Central memory CD8-positive, alpha-beta T cell (primary cell): ENCODE measurements at regions not wholly inside any gene's neighbourhood (a gene's known extent, or its start where the extent isn't known, plus 50 kb on each side); places are given as distances from the start of the nearest gene placed in this dataset.
"Not testable (repeated sequence)": the region's sequence is repeated elsewhere in the genome, so short reads cannot be mapped to it uniquely, and the experiment has no call there.

ENCODE experiments used
- ATAC-seq: fragments of 150-1000 bp; cut with Tn5 transposase; replicated peaks from 2 replicates; pipeline ENCODE4 v1.10.0; 2022; ENCODE audit warnings: mild to moderate bottlenecking, moderate FRiP score, moderate number of reproducible peaks; ENCODE audit not compliant: poor library complexity, severe bottlenecking; ENCODE audit errors: extremely low read depth
- DNase-seq, 2 donors: peaks; one replicate each; pipeline ENCODE4 v3.0.0; 2021; ENCODE audit warnings: low spot score in 2 of 2
- H3K27ac Mint-ChIP-seq: one replicate; pipeline ENCODE4 v1.8.0; 2022; ENCODE audit warnings: low read depth, mild to moderate bottlenecking, moderate library complexity, mixed read lengths
- H3K27me3 Mint-ChIP-seq: one replicate; pipeline ENCODE4 v1.8.0; 2022; ENCODE audit warnings: mixed read lengths
- H3K36me3 Mint-ChIP-seq: one replicate; pipeline ENCODE4 v1.8.0; 2022; ENCODE audit warnings: mild to moderate bottlenecking, moderate library complexity, mixed read lengths; ENCODE audit not compliant: insufficient read depth
- H3K4me1 Mint-ChIP-seq: one replicate; pipeline ENCODE4 v1.8.0; 2022; ENCODE audit warnings: mixed read lengths
- H3K4me3 Mint-ChIP-seq: one replicate; pipeline ENCODE4 v1.8.0; 2022; ENCODE audit warnings: mild to moderate bottlenecking, moderate library complexity, mixed read lengths
- H3K9me3 Mint-ChIP-seq: one replicate; pipeline ENCODE4 v1.8.0; 2022; ENCODE audit warnings: mixed read lengths

DNA sequence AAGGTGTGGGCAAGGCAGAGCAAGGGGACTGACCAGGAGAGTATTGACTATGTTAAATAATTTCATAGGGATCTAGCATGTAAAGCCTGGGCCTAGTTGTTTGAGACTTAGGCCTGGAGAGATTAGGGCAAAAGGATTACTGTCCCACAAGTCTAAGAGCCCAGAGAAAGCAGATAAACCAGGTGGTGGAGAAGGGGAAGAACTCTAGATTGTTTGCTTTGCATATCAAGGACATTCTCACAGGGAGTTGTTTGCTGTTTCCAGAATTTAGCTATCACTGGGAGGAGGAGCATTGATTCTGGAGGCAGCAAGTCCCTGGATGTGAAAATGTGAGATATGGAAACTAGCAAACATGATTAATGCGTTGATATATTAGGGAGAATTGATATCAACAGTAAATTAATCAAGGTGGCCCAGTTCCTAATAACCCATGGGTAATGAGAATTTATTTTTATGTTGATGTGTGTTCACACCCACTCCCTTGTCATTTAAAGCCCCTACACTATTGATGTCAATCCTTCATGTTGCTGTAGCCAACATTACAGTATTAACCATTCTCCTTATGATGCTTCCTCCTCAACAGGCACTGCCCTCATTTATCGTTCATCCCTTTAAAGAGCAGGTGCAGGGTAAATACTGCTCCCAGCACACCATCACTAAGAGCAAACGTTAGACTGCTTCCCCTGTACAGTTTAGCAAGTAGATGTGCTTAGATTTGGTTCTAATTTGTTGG lies 1666.7 kb upstream of the FLRT2 start:
- Mint-ChIP-seq H3K27me3 (no peaks in the 10 kb centered on the region), H3K4me1 (no peaks in the 10 kb centered on the region), H3K36me3 (no peaks in the 10 kb centered on the region), H3K4me3 (no peak overlapping the region), H3K27ac (no peak overlapping the region), H3K9me3 (peaks cover 10% of the 10 kb centered on the region)
- DNase-seq = no peak
- ATAC-seq = no peak

- no peak for ATAC-seq
- Mint-ChIP-seq H3K9me3 (peaks cover 6% of the 10 kb centered on the region), H3K27ac (no peak overlapping the region), H3K36me3 (no peaks in the 10 kb centered on the region), H3K4me1 (no peaks in the 10 kb centered on the region), H3K4me3 (no peak overlapping the region), H3K27me3 (no peaks in the 10 kb centered on the region)
- no peak for DNase-seq
Measured at GRCh38 chr14:83864106-83864505, 1665.8 kb upstream of the FLRT2 start.

DNA sequence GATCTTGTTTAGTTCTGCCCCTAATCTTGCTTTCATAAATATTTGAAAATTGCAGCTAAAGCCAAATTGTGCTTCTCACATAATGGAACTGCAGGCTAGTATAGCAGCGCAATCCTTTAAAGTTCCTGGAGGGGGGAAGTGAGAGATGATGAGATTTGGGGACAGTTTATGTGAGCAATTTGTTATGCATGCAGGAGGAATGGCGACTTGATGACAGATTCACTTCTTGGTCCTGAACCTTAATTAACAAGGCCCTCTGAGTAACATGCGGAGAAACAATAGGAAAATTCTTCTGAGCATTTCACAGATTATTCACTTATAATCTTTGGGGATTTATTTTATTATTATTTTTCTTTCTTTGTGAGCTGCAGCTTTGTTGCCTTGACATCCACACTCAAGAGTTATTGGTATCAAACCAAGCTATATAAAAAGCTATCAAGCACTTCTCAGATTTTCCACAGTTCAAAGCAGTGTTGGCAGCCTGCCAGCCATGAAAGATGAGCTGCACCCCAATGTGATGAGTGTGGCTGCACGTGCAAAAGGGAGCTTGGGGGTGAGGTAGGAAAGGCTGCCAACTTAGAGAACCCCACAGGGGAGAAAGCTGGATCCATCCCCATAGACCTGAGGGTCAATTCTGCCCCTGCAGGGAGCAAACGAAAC lies 1662.2 kb upstream of the FLRT2 start:
- Mint-ChIP-seq H3K27me3 (no peaks in the 10 kb centered on the region), H3K9me3 (peaks cover 4% of the 10 kb centered on the region), H3K4me3 (no peak overlapping the region), H3K27ac (no peak overlapping the region), H3K36me3 (no peaks in the 10 kb centered on the region), H3K4me1 (no peaks in the 10 kb centered on the region)
- DNase-seq (no peak), ATAC-seq (no peak)

- Mint-ChIP-seq H3K36me3 (no peaks in the 10 kb centered on the region), H3K27me3 (no peaks in the 10 kb centered on the region), H3K4me1 (no peaks in the 10 kb centered on the region), H3K27ac (no peak overlapping the region), H3K9me3 (peaks cover 9% of the 10 kb centered on the region), H3K4me3 (no peak overlapping the region)
- ATAC-seq = no peak
- DNase-seq = no peak
Measured at GRCh38 chr14:83870546-83871270, 1659.2 kb upstream of the FLRT2 start.

DNA sequence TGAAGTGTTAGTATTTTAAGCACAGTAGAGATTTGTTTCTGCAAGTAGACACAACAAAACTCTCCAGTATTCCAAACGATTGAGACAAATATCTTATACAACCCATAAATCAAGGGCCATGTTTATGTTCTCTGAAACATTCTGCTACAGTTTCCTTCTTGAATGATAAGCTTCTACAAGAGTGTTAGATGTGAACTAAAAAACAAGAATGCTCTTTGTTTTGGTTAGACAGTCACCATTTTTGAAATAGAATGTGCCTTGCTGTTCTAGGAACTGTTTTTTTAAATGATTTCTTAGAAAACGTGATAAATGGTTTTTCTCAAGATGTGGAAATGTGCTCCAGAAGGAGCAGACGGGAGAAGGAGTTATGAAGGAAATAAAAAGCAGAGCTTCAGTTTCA lies 1656.3 kb upstream of the FLRT2 start:
- peaks cover 22% of the 10 kb centered on the region for H3K9me3 Mint-ChIP-seq
- H3K36me3 Mint-ChIP-seq = no peaks in the 10 kb centered on the region
- no peak for DNase-seq
- H3K4me1 Mint-ChIP-seq = no peaks in the 10 kb centered on the region
- H3K27me3 Mint-ChIP-seq = no peaks in the 10 kb centered on the region
- ATAC-seq = no peak
- H3K4me3 Mint-ChIP-seq = no peak overlapping the region
- H3K27ac Mint-ChIP-seq = no peak overlapping the region

DNA sequence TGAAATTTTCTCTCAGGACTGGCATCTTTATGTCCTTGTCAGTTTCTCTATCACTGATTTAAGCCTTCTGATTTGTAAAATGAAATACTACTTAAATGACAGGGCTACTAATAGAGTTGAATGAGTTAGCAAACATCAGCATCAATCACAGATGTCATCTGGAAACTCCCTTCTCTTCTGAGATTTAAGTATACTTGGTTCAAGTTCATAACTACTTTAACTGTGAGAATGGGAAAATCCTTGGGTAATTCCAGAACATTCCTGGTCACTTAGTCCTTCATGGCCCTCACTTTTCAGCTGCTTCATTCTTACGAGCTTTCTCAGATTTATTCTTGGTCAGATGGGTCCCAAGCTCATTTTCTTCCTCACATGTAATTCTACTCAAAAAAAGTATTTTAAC lies 1655.3 kb upstream of the FLRT2 start:
- no peaks in the 10 kb centered on the region for H3K36me3 Mint-ChIP-seq
- H3K27ac Mint-ChIP-seq = no peak overlapping the region
- H3K4me3 Mint-ChIP-seq = no peak overlapping the region
- no peaks in the 10 kb centered on the region for H3K27me3 Mint-ChIP-seq
- peaks cover 22% of the 10 kb centered on the region for H3K9me3 Mint-ChIP-seq
- no peak for ATAC-seq
- H3K4me1 Mint-ChIP-seq = no peaks in the 10 kb centered on the region
- no peak for DNase-seq

GRCh38 chr14:83883732-83884131 lies 1646.2 kb upstream of the FLRT2 start:
- ATAC-seq (no peak), DNase-seq (no peak)
- H3K4me3 Mint-ChIP-seq = no peak overlapping the region
- H3K9me3 Mint-ChIP-seq = peaks cover 18% of the 10 kb centered on the region
- no peaks in the 10 kb centered on the region for H3K36me3 Mint-ChIP-seq
- no peak overlapping the region for H3K27ac Mint-ChIP-seq
- H3K27me3 Mint-ChIP-seq = no peaks in the 10 kb centered on the region
- H3K4me1 Mint-ChIP-seq = no peaks in the 10 kb centered on the region

DNA sequence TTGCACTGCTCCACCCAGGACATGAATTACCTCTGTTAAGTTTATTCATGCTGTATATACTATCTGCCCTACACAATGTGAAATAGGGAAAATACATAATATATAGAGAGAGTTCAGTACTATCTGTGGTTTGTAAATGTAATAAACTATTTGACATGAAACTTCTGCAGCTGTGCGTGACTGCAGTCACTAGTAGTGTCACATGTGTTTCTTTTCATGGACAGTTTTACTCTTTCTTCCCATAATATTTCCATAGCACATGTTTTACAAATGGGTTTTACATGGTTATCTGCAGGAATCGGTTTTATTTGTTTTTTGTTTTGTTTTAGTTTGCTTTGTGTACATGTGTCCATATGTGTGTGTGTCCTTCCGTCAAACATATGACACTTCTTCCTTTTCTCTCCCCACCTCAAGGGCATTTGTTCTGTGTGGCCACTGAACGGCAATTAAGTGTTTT lies 1644.1 kb upstream of the FLRT2 start:
- H3K4me3 Mint-ChIP-seq = no peak overlapping the region
- ATAC-seq (no peak), DNase-seq (no peak)
- no peaks in the 10 kb centered on the region for H3K36me3 Mint-ChIP-seq
- H3K27ac Mint-ChIP-seq = no peak overlapping the region
- H3K4me1 Mint-ChIP-seq = no peaks in the 10 kb centered on the region
- peaks cover 11% of the 10 kb centered on the region for H3K9me3 Mint-ChIP-seq
- H3K27me3 Mint-ChIP-seq = no peaks in the 10 kb centered on the region

GRCh38 chr14:83887866-83888265 lies 1642.1 kb upstream of the FLRT2 start:
- no peak for ATAC-seq
- Mint-ChIP-seq H3K36me3 (no peaks in the 10 kb centered on the region), H3K9me3 (peaks cover 11% of the 10 kb centered on the region), H3K27me3 (no peaks in the 10 kb centered on the region), H3K4me3 (no peak overlapping the region), H3K27ac (no peak overlapping the region), H3K4me1 (no peaks in the 10 kb centered on the region)
- DNase-seq = no peak

DNA sequence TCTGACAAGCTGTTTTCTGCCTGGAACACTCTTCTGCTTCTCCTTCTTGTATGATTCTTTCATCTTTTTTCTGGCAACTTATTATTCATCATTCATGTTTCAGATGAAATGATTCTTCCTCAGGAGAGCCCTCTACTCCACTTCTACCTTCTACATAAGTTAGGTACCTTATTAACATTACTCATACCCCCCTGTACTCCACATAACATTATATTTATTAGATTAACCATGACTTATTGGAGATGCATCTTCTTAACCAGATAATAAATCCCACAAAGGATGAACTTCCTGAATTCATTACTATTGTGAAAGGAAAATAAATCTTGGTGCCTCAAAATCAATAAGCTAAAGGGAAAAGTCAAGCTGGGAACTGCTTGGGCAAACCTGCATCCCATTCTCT lies 1636.5 kb upstream of the FLRT2 start:
- ATAC-seq (no peak), DNase-seq (no peak)
- H3K4me1 Mint-ChIP-seq = no peaks in the 10 kb centered on the region
- H3K4me3 Mint-ChIP-seq = no peak overlapping the region
- H3K27ac Mint-ChIP-seq = no peak overlapping the region
- peaks cover 11% of the 10 kb centered on the region for H3K9me3 Mint-ChIP-seq
- no peaks in the 10 kb centered on the region for H3K27me3 Mint-ChIP-seq
- H3K36me3 Mint-ChIP-seq = no peaks in the 10 kb centered on the region

DNA sequence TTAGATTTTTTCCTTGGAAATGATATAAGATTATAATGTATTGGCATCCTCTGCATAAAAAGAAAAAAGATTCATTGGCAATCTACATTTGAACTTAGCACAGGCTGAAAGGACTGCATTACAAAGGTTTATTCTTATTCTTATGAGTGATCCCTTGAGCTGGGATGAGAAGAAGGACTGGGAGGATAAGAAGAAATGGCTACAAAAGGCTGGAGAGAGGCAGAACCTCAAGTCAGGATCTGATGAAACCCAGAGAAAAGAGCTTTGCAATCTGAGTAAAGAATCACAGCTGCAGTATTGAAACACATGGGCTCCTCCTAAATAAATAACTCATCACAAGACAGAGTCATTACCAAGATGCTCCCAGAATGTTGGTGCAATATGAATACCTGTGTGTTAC lies 1635.4 kb upstream of the FLRT2 start:
- DNase-seq (no peak), ATAC-seq (no peak)
- Mint-ChIP-seq H3K27me3 (no peaks in the 10 kb centered on the region), H3K9me3 (peaks cover 11% of the 10 kb centered on the region), H3K4me3 (no peak overlapping the region), H3K27ac (no peak overlapping the region), H3K36me3 (no peaks in the 10 kb centered on the region), H3K4me1 (no peaks in the 10 kb centered on the region)

DNA sequence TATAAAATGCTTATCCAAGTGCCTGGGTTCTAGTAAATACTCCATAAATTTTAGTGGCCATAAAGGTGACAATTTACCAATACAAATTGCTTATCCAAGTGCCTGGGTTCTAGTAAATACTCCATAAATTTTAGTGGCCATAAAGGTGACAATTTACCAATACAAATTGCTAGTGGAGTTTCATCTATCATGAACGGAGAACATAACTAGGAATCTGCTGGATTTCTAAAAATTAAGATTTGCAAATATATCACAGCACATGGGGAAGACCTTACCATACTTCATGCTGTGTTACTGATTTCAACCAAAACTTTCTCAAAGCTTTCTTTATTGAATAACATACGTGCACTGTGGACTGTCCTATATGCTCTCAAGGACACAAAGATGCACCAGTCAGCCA lies 1631.4 kb upstream of the FLRT2 start:
- not testable (repeated sequence) for H3K27me3 Mint-ChIP-seq, ATAC-seq, DNase-seq, H3K9me3 Mint-ChIP-seq, H3K4me3 Mint-ChIP-seq, H3K27ac Mint-ChIP-seq, H3K4me1 Mint-ChIP-seq, H3K36me3 Mint-ChIP-seq

GRCh38 chr14:83899706-83900105 lies 1630.2 kb upstream of the FLRT2 start:
- H3K36me3 Mint-ChIP-seq = no peaks in the 10 kb centered on the region
- no peaks in the 10 kb centered on the region for H3K4me1 Mint-ChIP-seq
- no peaks in the 10 kb centered on the region for H3K27me3 Mint-ChIP-seq
- DNase-seq (no peak), ATAC-seq (no peak)
- no peaks in the 10 kb centered on the region for H3K9me3 Mint-ChIP-seq
- no peak overlapping the region for H3K27ac Mint-ChIP-seq
- H3K4me3 Mint-ChIP-seq = no peak overlapping the region
